Left forelimb (tissue), 1 donor: ENCODE measurements at regions not wholly inside any gene's neighbourhood (a gene's known extent, or its start where the extent isn't known, plus 50 kb on each side); places are given as distances from the start of the nearest gene placed in this dataset.

Experiments
- DNase-seq: peaks from one replicate; pipeline ENCODE4 v3.0.0-alpha.2; 2018; ENCODE audit warnings: low spot score

GRCh38 chr13:22127277-22128164, 456.6 kb downstream of the FGF9 start:
- no peak for DNase-seq

- DNase-seq = no peak
These were observed 457.9 kb downstream of the FGF9 start for GRCh38 chr13:22128441-22129408.

GRCh38 chr13:22130254-22130653, 459.4 kb downstream of the FGF9 start:
- DNase-seq = no peak

- no peak for DNase-seq
These were observed 463.4 kb downstream of the FGF9 start for GRCh38 chr13:22134261-22134660.

- DNase-seq = no peak
These were observed 464.6 kb downstream of the FGF9 start for GRCh38 chr13:22135446-22135845.

- no peak for DNase-seq
These were observed 466.6 kb downstream of the FGF9 start for GRCh38 chr13:22137361-22138050.

- no peak for DNase-seq
These were observed 468.1 kb downstream of the FGF9 start for GRCh38 chr13:22138947-22139346.

GRCh38 chr13:22141716-22142115, 470.8 kb downstream of the FGF9 start:
- no peak for DNase-seq

- no peak for DNase-seq
These were observed 472.8 kb downstream of the FGF9 start for GRCh38 chr13:22143671-22144070.

- no peak for DNase-seq
These were observed 473.9 kb downstream of the FGF9 start for GRCh38 chr13:22144806-22145205.

- no peak for DNase-seq
These were observed 477.3 kb downstream of the FGF9 start for GRCh38 chr13:22148187-22148586.

GRCh38 chr13:22152751-22153150, 481.9 kb downstream of the FGF9 start:
- no peak for DNase-seq

GRCh38 chr13:22154041-22154440, 483.2 kb downstream of the FGF9 start:
- no peak for DNase-seq

GRCh38 chr13:22161871-22162270, 491.0 kb downstream of the FGF9 start:
- DNase-seq = no peak

GRCh38 chr13:22162889-22163288, 492.0 kb downstream of the FGF9 start:
- no peak for DNase-seq

- DNase-seq = no peak
These were observed 497.7 kb downstream of the FGF9 start for GRCh38 chr13:22168437-22169190.

GRCh38 chr13:22169473-22169872, 498.6 kb downstream of the FGF9 start:
- no peak for DNase-seq

GRCh38 chr13:22173610-22174009, 502.7 kb downstream of the FGF9 start:
- no peak for DNase-seq

GRCh38 chr13:22175241-22175640, 504.4 kb downstream of the FGF9 start:
- DNase-seq = no peak

GRCh38 chr13:22175815-22176214, 504.9 kb downstream of the FGF9 start:
- no peak for DNase-seq

- no peak for DNase-seq
These were observed 506.2 kb downstream of the FGF9 start for GRCh38 chr13:22176968-22177520.
